Transverse colon (tissue), 4 donors: ENCODE measurements at regions not wholly inside any gene's neighbourhood (a gene's known extent, or its start where the extent isn't known, plus 50 kb on each side); places are given as distances from the start of the nearest gene placed in this dataset.

Experiments used
- DNase-seq: peaks from one replicate; pipeline ENCODE4 v3.0.0-alpha.2; 2019
- H3K27ac ChIP-seq, 4 donors: fragments of 200-600 bp; sonication (generic); 2 replicates each; pipeline ENCODE4 v1.5.1; 2016 to 2018; ENCODE audit warnings: inconsistent platforms in 4 of 4
- H3K27me3 ChIP-seq: fragments of 200-600 bp; sonication (generic); 2 replicates; pipeline ENCODE4 v1.5.1; 2017; ENCODE audit warnings: inconsistent platforms
- H3K36me3 ChIP-seq, 4 donors: fragments of 200-600 bp; sonication (generic); 2 replicates each; pipeline ENCODE4 v1.5.1; 2017 to 2019; ENCODE audit warnings: inconsistent platforms in 4 of 4
- H3K4me1 ChIP-seq, 4 donors: fragments of 200-600 bp; sonication (generic); 2 replicates each; pipeline ENCODE4 v1.5.1; 2017 to 2020; ENCODE audit warnings: inconsistent platforms in 4 of 4
- H3K4me3 ChIP-seq, 4 donors: fragments of 200-600 bp; sonication (generic); 1 replicate in 1 of 4; 2 replicates in 3 of 4; pipeline versions ENCODE4 v1.5.1 to v1.6.1; 2017 to 2019; ENCODE audit warnings: inconsistent platforms in 4 of 4
- H3K9me3 ChIP-seq, 2 donors: fragments of 200-600 bp; sonication (generic); 2 replicates each; pipeline ENCODE4 v1.5.1; 2017 to 2019; ENCODE audit warnings: inconsistent platforms in 2 of 2
- EP300 ChIP-seq: sonication (generic); formaldehyde crosslinking; IDR thresholded peaks from one replicate; pipeline ENCODE4 v1.6.1; 2017; ENCODE audit warnings: antibody characterized with exemption, low read depth
- POLR2A ChIP-seq: fragments of 450-650 bp; IDR thresholded peaks from one replicate; pipeline ENCODE4 v1.6.1; 2016; ENCODE audit warnings: antibody characterized with exemption, mild to moderate bottlenecking, moderate library complexity
- POLR2AphosphoS5 ChIP-seq, 3 donors: sonication (generic); formaldehyde crosslinking; IDR thresholded peaks; one replicate each; pipeline ENCODE4 v1.6.1; 2016; ENCODE audit warnings: antibody characterized with exemption in 3 of 3
- WGBS, 2 donors: methylation state at CpG; one replicate each; pipeline ENCODE4 v1.1.5; 2018; ENCODE audit warnings: low coverage in 1 of 2; 5-methylcytosine and 5-hydroxymethylcytosine counted together
- in situ Hi-C, 4 donors: fragments of 200-750 bp; cut with MboI; loops; one replicate each; pipeline versions ENCODE4 v1.15.0 to v1.15.1; 2017; ENCODE audit warnings: low sequenced_read_pairs in 3 of 4, low pct_ligation_motif_present in 1 of 4, low pct_unique_long_range_greater_than_20kb in 1 of 4
- intact Hi-C: fragments of 100-400 bp; cut with DNase I; formaldehyde crosslinking; loops from one replicate; pipeline ENCODE4 v1.15.1; 2023; ENCODE audit warnings: low total_unique reads
- TF ChIP-seq, protein P1 (sequence below), 5 experiments: fragments of 200-600 bp in 3 of 5; fragments of 450-650 bp in 2 of 5; sonication (generic) in 3 of 5; IDR thresholded peaks; 1 replicate in 2 of 5; 2 replicates in 3 of 5; pipeline ENCODE4 v1.5.1; 2016 to 2017; ENCODE audit warnings: antibody characterized with exemption in 5 of 5, inconsistent platforms in 3 of 5, mild to moderate bottlenecking in 2 of 5, moderate library complexity in 1 of 5

DNA sequence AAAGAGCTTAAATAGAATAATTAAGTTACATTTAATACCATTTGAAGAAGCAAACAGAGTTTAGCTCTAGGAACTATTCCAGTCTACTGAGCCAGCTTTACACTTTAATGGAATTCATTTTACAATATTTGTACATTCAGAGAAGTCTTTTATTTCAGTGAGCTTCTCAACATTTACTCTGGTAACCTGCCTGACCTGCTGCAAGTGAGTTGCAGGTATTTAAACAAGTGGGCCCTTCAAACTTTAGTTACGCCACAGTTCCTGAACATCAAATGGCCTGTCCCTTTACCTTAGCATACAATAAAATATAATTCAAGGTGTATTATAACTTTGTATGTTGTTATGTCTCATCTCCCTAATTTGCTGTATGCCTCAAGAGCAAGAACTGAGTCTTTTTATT is 121.6 kb upstream of the SEMA3C start:
- in situ Hi-C loops, result no loop called here

DNA sequence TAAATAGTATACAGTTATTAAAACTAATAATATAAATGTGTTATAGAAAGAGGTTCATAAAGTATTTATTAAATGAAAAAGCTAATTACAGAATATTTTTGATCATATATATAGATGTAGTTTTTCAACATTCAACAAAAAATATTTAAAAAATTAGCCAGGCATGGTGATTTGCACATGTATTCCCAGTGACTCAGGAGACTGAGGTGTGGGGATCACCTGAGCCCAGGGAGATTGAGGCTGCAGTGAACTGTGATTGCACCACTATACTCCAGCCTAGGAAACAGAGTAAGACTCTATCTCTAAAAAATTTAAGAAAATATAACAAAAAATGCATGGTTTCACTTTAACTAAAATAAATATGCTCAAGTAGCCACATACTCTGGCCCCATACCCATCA is 118.0 kb upstream of the SEMA3C start:
- in situ Hi-C loops, result no loop called here

More for the DNA sequence above, 121.6 kb upstream of the SEMA3C start:
- no peaks in the 10 kb centered on the region for H3K36me3 ChIP-seq
- no peak for TF ChIP-seq POLR2AphosphoS5 (IDR thresholded peaks at IDR 0.05)
- no peak for TF ChIP-seq POLR2A
- TF ChIP-seq, protein P1, sequence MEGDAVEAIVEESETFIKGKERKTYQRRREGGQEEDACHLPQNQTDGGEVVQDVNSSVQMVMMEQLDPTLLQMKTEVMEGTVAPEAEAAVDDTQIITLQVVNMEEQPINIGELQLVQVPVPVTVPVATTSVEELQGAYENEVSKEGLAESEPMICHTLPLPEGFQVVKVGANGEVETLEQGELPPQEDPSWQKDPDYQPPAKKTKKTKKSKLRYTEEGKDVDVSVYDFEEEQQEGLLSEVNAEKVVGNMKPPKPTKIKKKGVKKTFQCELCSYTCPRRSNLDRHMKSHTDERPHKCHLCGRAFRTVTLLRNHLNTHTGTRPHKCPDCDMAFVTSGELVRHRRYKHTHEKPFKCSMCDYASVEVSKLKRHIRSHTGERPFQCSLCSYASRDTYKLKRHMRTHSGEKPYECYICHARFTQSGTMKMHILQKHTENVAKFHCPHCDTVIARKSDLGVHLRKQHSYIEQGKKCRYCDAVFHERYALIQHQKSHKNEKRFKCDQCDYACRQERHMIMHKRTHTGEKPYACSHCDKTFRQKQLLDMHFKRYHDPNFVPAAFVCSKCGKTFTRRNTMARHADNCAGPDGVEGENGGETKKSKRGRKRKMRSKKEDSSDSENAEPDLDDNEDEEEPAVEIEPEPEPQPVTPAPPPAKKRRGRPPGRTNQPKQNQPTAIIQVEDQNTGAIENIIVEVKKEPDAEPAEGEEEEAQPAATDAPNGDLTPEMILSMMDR (IDR thresholded peaks at IDR 0.05), result no peak
- no peak for TF ChIP-seq EP300
- DNase-seq, result no peak
- H3K4me3 ChIP-seq, result no peak overlapping the region
- no peaks in the 10 kb centered on the region for H3K4me1 ChIP-seq
- H3K9me3 ChIP-seq, result no peaks in the 10 kb centered on the region
- H3K27ac ChIP-seq, result no peak overlapping the region
- 33 to 85% methylated on average over 1 of the region's 1 CpG for WGBS, 2 donors
- no peaks in the 10 kb centered on the region for H3K27me3 ChIP-seq
- intact Hi-C loops, result no loop called here

DNA sequence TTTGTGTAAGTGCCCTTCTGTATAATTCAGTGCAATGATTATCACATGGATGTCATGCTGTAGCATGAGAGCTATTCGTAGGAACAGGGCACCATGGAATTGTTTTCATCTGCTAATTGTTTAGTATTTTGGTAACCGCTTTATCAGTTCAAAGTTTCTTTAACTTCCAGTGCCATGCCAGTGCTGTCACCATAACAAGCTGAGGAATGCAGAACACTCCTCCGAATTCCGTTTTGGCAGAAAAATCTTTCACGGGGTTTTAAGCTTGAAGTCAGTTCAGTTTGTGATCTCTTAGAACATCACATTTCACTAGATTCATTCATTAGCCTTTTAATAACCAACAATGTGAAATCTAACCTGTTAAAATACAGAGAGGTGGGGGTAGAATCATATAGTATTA is 117.2 kb upstream of the SEMA3C start:
- 73 to 93% methylated on average over 3 to 5 of the region's 5 CpGs for WGBS, 2 donors
- H3K4me3 ChIP-seq, result no peak overlapping the region
- intact Hi-C loops (no loop called here), in situ Hi-C loops (no loop called here)
- no peaks in the 10 kb centered on the region for H3K9me3 ChIP-seq
- no peaks in the 10 kb centered on the region for H3K36me3 ChIP-seq
- peaks cover 0 to 6% (median 0%) of the 10 kb centered on the region in 4 donors for H3K4me1 ChIP-seq
- TF ChIP-seq EP300 (no peak), POLR2A (no peak), POLR2AphosphoS5 (IDR thresholded peaks at IDR 0.05) (no peak)
- TF ChIP-seq, protein P1 (IDR thresholded peaks at IDR 0.05), result no peak
- H3K27ac ChIP-seq, result no peak overlapping the region
- H3K27me3 ChIP-seq, result no peaks in the 10 kb centered on the region
- no peak for DNase-seq

More for the DNA sequence above, 118.0 kb upstream of the SEMA3C start:
- no peak for TF ChIP-seq POLR2A
- no peak for TF ChIP-seq POLR2AphosphoS5 (IDR thresholded peaks at IDR 0.05)
- TF ChIP-seq, protein P1 (IDR thresholded peaks at IDR 0.05), result no peak
- TF ChIP-seq EP300, result no peak
- H3K27ac ChIP-seq, result no peak overlapping the region
- intact Hi-C loops, result no loop called here
- no peaks in the 10 kb centered on the region for H3K27me3 ChIP-seq
- no peak for DNase-seq
- H3K36me3 ChIP-seq, result no peaks in the 10 kb centered on the region
- no peak overlapping the region for H3K4me3 ChIP-seq
- H3K4me1 ChIP-seq, result peaks cover 0 to 4% (median 0%) of the 10 kb centered on the region in 4 donors
- H3K9me3 ChIP-seq, result no peaks in the 10 kb centered on the region

DNA sequence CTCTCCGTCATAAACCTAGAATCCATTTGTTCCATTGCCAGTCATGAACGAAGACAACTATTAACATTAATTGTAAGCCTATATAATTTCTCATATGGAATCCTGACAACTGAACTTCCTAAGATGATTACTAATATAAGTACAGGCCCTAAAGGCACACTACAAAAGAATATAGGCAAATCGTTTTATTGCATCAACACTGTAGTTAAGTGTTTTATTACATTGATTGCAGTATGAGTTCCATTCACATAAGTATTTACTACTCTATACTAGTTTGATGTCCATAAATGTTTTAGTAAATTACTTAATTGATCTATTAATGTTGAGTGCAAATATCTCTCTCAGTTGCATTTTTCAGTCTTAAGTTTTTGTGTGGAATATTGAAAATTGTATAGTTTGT is 113.1 kb upstream of the SEMA3C start:
- intact Hi-C loops, result no loop called here
- 48 to 69% methylated on average over 3 of the region's 3 CpGs for WGBS, 2 donors
- TF ChIP-seq POLR2A, result no peak
- TF ChIP-seq, protein P1 (IDR thresholded peaks at IDR 0.05), result no peak
- no peak for TF ChIP-seq EP300
- no peak for TF ChIP-seq POLR2AphosphoS5 (IDR thresholded peaks at IDR 0.05)
- no peak overlapping the region for H3K27ac ChIP-seq
- peaks cover 0 to 6% (median 0%) of the 10 kb centered on the region in 4 donors for H3K4me1 ChIP-seq
- in situ Hi-C loops, result no loop called here
- H3K4me3 ChIP-seq, result no peak overlapping the region
- no peak for DNase-seq
- no peaks in the 10 kb centered on the region for H3K36me3 ChIP-seq
- H3K9me3 ChIP-seq, result no peaks in the 10 kb centered on the region
- H3K27me3 ChIP-seq, result no peaks in the 10 kb centered on the region
